Body of pancreas (tissue), 4 donors: ENCODE measurements at regions not wholly inside any gene's neighbourhood (a gene's known extent, or its start where the extent isn't known, plus 50 kb on each side); places are given as distances from the start of the nearest gene placed in this dataset.

Experiments used
- ATAC-seq: fragments of 150-250 bp; one replicate; pipeline ENCODE4 v1.9.1; 2016
- DNase-seq, 4 donors: peaks; one replicate each; pipeline ENCODE4 v3.0.0-alpha.2; 2019
- H3K27ac ChIP-seq, 4 donors: fragments of 200-600 bp; sonication (generic); 1 replicate in 3 of 4; 2 replicates in 1 of 4; pipeline versions ENCODE4 v1.5.1 to v1.6.1; 2016 to 2019; ENCODE audit warnings: mild to moderate bottlenecking in 1 of 4, mixed read lengths in 1 of 4, moderate library complexity in 1 of 4
- H3K27me3 ChIP-seq, 2 donors: fragments of 200-600 bp; sonication (generic); one replicate each; pipeline ENCODE4 v1.6.0; 2016; ENCODE audit warnings: mild to moderate bottlenecking in 1 of 2
- H3K36me3 ChIP-seq, 2 donors: fragments of 200-600 bp; sonication (generic); replicated peaks in 1 of 2; 2 replicates each; pipeline ENCODE4 v1.5.1; 2016; ENCODE audit warnings: low read depth in 2 of 2; ENCODE audit not compliant: insufficient read depth in 1 of 2
- H3K4me1 ChIP-seq: fragments of 200-600 bp; sonication (generic); one replicate; pipeline ENCODE4 v1.6.0; 2016
- H3K4me3 ChIP-seq, 2 donors: fragments of 200-600 bp; sonication (generic); 1 replicate in 1 of 2; 2 replicates in 1 of 2; pipeline ENCODE4 v1.5.1; 2016 to 2019
- H3K9me3 ChIP-seq, 3 donors: fragments of 200-600 bp; sonication (generic); 1 replicate in 2 of 3; 2 replicates in 1 of 3; pipeline ENCODE4 v1.5.1; 2016
- POLR2A ChIP-seq, 3 donors: fragments of 450-650 bp; IDR thresholded peaks; one replicate each; pipeline ENCODE4 v1.6.1; 2016; ENCODE audit warnings: antibody characterized with exemption in 3 of 3, mild to moderate bottlenecking in 2 of 3
- WGBS, 2 donors: methylation state at CpG; one replicate each; pipeline ENCODE4 v1.1.5; 2017; 5-methylcytosine and 5-hydroxymethylcytosine counted together
- intact Hi-C: fragments of 100-400 bp; cut with DNase I; formaldehyde crosslinking; loops from one replicate; pipeline ENCODE4 v1.15.1; 2023
- TF ChIP-seq, protein P1 (sequence below), 7 experiments: fragments of 450-650 bp in 4 of 7; fragments of 200-600 bp in 3 of 7; sonication (generic) in 3 of 7; IDR thresholded peaks; one replicate each; pipeline ENCODE4 v1.5.1; 2016 to 2019; ENCODE audit warnings: antibody characterized with exemption in 7 of 7

- no peaks in the 10 kb centered on the region for H3K36me3 ChIP-seq
- DNase-seq (no peak), ATAC-seq (no peak)
- no peak for TF ChIP-seq POLR2A (IDR thresholded peaks at IDR 0.05)
- TF ChIP-seq, protein P1, sequence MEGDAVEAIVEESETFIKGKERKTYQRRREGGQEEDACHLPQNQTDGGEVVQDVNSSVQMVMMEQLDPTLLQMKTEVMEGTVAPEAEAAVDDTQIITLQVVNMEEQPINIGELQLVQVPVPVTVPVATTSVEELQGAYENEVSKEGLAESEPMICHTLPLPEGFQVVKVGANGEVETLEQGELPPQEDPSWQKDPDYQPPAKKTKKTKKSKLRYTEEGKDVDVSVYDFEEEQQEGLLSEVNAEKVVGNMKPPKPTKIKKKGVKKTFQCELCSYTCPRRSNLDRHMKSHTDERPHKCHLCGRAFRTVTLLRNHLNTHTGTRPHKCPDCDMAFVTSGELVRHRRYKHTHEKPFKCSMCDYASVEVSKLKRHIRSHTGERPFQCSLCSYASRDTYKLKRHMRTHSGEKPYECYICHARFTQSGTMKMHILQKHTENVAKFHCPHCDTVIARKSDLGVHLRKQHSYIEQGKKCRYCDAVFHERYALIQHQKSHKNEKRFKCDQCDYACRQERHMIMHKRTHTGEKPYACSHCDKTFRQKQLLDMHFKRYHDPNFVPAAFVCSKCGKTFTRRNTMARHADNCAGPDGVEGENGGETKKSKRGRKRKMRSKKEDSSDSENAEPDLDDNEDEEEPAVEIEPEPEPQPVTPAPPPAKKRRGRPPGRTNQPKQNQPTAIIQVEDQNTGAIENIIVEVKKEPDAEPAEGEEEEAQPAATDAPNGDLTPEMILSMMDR (IDR thresholded peaks at IDR 0.05): no peak
- H3K9me3 ChIP-seq: no peaks in the 10 kb centered on the region
- H3K4me3 ChIP-seq: no peak overlapping the region
- H3K4me1 ChIP-seq: no peaks in the 10 kb centered on the region
- H3K27ac ChIP-seq: no peak overlapping the region
- 77 to 86% methylated on average over 8 of the region's 8 CpGs for WGBS, 2 donors
- intact Hi-C loops: no loop called here
- no peaks in the 10 kb centered on the region for H3K27me3 ChIP-seq
These were observed 192.8 kb upstream of the POU3F1 start for GRCh38 chr1:38239258-38239835.

DNA sequence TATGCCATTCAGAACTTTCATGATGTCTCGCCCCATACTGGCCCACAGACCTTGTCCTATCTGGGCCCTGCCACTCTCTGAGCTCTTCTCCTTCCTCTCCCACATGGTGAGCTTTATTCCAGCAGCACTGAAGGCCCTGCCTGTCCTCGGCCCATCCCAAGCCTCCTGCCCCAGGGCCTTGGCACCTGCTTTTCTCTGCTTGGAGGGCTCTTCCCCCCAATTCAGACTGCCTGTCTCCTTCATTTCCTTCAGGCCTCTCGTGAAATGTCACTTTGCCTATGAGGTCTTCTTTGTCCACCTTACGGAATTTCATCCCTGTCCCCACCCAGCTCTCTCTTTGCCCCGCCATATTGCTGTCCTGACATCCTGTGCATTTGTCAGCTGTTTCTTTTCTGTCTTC is 191.7 kb upstream of the POU3F1 start:
- Histone ChIP-seq H3K36me3 (no peaks in the 10 kb centered on the region), H3K9me3 (no peaks in the 10 kb centered on the region), H3K27ac (no peak overlapping the region), H3K4me1 (no peaks in the 10 kb centered on the region), H3K27me3 (no peaks in the 10 kb centered on the region), H3K4me3 (no peak overlapping the region)
- ATAC-seq: no peak
- no peak for TF ChIP-seq POLR2A (IDR thresholded peaks at IDR 0.05)
- TF ChIP-seq, protein P1 (IDR thresholded peaks at IDR 0.05): no peak
- intact Hi-C loops: no loop called here
- WGBS, 2 donors: 78 to 79% methylated on average over 5 of the region's 5 CpGs
- DNase-seq: no peak

GRCh38 chr1:38235705-38236104 is 189.1 kb upstream of the POU3F1 start:
- H3K4me3 ChIP-seq: no peak overlapping the region

DNA sequence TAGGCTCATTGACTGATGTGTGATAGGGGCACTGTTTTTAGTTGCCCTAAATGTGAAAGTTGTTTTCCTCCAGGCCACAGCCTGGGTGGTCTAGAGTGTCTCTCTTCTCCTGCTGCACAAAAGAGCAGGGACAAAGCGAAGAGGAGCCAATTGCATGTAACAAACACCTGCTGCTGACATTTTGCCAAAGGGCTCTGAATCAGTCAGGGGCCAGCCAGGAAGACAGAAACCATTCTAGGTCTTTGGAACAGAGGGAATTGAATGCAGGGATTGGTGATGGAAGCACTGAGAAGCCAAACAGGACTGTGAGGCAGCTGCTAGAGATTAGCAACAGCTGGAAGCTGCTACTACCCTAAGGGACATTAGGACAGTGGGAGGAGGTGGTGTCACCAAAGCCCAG is 185.3 kb upstream of the POU3F1 start:
- DNase-seq (no peak), ATAC-seq (no peak)
- intact Hi-C loops: no loop called here
- H3K9me3 ChIP-seq: no peaks in the 10 kb centered on the region
- H3K27ac ChIP-seq: no peak overlapping the region
- no peaks in the 10 kb centered on the region for H3K27me3 ChIP-seq
- no peaks in the 10 kb centered on the region for H3K4me1 ChIP-seq
- no peaks in the 10 kb centered on the region for H3K36me3 ChIP-seq
- 76 to 94% methylated on average over 1 of the region's 1 CpG for WGBS, 2 donors
- TF ChIP-seq POLR2A (IDR thresholded peaks at IDR 0.05): no peak
- TF ChIP-seq, protein P1 (IDR thresholded peaks at IDR 0.05): no peak
- H3K4me3 ChIP-seq: no peak overlapping the region

More at GRCh38 chr1:38235705-38236104, 189.1 kb upstream of the POU3F1 start:
- Histone ChIP-seq H3K27me3 (no peaks in the 10 kb centered on the region), H3K36me3 (no peaks in the 10 kb centered on the region), H3K4me1 (no peaks in the 10 kb centered on the region), H3K9me3 (no peaks in the 10 kb centered on the region), H3K27ac (no peak overlapping the region)
- TF ChIP-seq POLR2A (IDR thresholded peaks at IDR 0.05): no peak
- TF ChIP-seq, protein P1 (IDR thresholded peaks at IDR 0.05): no peak
- WGBS, 2 donors: 48 to 61% methylated on average over 3 of the region's 3 CpGs
- intact Hi-C loops: no loop called here
- ATAC-seq (no peak), DNase-seq (peak in 1 of 4 donors; percentile 5)

DNA sequence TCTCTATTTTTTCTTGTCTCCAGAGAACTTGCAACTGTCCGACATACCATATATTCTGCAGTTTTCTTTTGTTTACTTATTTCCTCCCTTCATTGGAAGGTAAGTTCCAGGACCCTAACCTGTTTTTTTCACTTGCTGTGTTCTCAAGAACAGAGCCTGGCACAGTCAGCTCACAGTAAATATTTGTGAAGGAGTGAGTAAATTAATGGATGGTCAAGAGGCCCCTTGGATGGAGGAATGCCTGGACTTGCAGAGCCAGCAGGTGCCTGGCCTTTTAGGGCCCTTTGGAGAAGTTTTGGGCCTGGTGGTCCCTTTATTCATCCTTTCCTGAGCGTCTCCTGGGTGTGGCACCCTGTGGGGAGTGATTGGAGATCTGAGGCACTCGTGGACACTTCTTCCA is 182.1 kb upstream of the POU3F1 start:
- intact Hi-C loops: no loop called here
- Histone ChIP-seq H3K4me3 (no peak overlapping the region), H3K36me3 (no peaks in the 10 kb centered on the region), H3K9me3 (no peaks in the 10 kb centered on the region), H3K27me3 (no peaks in the 10 kb centered on the region), H3K27ac (no peak overlapping the region), H3K4me1 (no peaks in the 10 kb centered on the region)
- ATAC-seq (no peak), DNase-seq (no peak)
- WGBS, 2 donors: 64 to 68% methylated on average over 2 to 3 of the region's 3 CpGs
- TF ChIP-seq POLR2A (IDR thresholded peaks at IDR 0.05): no peak
- TF ChIP-seq, protein P1 (IDR thresholded peaks at IDR 0.05): no peak
